ENCODE measurements at regions not wholly inside any gene's neighbourhood (a gene's known extent, or its start where the extent isn't known, plus 50 kb on each side); places are given as distances from the start of the nearest gene placed in this dataset.

- DNase-seq, result no peak
Observed at GRCh38 chr15:47950447-47950846, 170.3 kb upstream of the SLC24A5 start.

DNA sequence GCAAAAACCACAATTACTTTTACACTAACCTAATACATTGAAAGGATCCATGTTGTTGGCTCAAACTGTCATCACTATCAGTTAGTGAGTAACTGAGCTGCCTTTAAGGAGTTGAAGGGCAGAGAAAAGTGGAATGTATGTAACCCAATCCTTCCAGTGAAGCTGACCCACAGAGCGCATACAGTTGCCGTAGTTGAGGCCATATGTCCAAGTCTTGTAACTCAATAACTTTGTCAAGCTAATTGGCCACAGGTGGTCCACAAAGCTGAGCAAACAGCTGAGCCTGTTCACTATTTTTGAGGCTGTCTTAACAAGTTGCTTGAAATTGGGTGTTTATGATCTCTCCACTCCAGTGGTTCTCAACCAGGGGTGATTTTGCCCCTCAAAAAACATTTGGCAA lies 169.0 kb upstream of the SLC24A5 start:
- no peak for DNase-seq

- DNase-seq, result no peak
Observed at GRCh38 chr15:47954196-47954595, 166.6 kb upstream of the SLC24A5 start.

DNA sequence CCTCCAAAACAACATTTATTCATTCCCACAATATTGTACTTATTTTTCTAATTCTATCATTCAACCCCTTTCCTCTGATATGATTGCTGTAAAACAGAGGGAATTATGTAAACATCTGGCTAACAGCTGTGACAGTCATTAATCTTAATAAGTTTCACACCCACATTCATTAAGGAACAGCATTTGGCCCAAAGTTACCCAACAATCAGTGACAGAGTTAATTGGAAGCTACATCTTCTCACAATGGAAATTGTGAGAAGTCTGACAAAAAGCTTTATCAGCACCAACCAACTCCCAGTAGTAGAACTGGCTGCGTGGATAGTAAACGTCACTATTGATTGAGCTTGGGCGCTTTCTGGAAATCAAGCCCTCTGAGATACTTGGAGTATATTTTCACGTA lies 165.8 kb upstream of the SLC24A5 start:
- no peak for DNase-seq

- no peak for DNase-seq
Observed at GRCh38 chr15:47959617-47960413, 161.0 kb upstream of the SLC24A5 start.

DNA sequence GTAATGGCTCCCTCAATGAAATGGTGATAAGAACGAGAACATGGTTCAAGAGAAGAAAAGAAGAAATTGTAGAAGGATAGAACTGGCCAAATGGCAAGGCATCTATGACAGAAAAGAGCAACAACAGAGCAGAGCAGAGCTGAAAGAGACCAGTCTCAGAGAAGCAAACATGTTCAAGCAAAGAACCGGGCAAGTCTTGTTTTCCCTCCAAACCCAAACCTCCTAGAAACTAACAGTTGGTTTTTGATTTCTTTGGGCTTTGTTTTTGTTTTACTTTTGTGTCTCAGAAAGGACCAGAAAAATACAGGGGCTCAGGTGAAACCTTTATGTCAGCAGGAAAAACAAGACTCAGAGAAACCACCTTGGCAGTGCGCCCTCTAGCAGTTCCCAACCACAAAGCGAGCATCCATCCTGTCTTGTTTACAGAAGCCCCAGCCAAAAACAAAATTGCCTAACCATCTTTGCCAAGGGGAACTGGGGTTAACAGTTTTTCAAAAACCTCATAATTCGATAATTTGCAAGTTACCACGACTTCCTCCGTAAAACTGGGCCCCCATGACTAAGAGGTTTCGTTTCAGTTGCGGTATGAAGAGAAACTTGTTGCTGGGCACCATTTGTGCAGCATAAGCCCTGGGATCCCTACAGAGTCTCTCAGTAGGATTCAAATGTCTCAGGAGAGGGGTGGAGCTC lies 159.2 kb upstream of the SLC24A5 start:
- DNase-seq, result no peak

DNA sequence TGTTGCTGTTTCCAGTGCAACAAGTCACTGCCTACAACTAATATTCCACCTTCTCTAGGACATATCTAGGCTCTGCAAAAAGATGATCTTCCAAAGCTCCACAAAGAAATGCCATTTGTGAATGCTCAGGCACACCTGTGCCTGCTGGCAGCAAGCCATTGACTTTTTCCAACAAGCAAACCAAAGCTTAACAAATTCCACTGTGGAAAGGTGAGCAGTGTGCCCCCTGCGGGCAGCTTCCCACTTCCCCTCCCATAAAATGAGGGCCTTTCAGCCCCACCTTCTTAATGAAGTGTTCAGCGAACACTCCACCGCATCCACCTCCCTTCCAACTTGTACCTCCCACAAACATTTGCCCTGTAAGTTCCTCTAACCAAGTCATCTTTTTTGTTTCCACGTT lies 157.5 kb upstream of the SLC24A5 start:
- no peak for DNase-seq

DNA sequence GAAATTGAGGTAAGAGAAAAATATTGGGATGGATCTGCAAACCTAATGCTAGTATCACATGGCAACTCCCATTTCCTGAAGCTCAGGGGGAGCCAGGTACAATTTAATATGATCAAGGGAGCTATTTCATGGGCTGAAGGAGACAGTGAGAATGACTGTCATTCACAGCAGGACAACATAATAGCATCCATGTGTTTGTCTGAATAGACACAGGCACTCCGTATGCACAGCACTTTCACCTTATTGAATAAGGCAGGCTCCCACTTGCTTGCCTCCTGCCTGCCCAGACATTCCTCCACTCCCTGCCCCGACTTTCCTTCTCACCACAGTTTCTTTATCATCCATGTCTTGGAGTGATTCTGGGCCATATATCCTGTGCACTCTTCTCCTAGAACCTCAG lies 156.6 kb upstream of the SLC24A5 start:
- DNase-seq, result no peak

DNA sequence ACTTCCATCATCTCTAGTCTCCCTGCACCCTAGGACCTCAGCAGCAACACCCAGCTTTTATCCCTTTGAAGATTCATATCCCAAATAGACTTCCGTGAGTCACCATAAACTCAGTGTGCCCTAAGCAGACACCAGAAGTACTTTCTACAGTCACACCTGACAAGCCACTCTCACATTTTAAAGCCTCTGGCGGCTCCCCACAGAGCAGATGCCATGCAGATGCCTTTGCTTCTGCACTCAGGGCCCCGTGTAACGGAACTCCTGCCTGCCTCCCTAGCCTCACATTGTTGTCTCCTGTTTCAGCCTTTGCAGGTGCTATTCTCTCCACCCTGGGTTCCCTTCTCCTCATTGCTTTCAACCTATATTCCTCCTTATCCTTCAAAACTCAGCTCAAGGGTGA lies 155.5 kb upstream of the SLC24A5 start:
- DNase-seq, result no peak

- DNase-seq, result no peak
Observed at GRCh38 chr15:47968593-47968992, 152.2 kb upstream of the SLC24A5 start.

GRCh38 chr15:47971637-47972036 lies 149.2 kb upstream of the SLC24A5 start:
- no peak for DNase-seq

GRCh38 chr15:47972738-47973137 lies 148.1 kb upstream of the SLC24A5 start:
- DNase-seq, result no peak

DNA sequence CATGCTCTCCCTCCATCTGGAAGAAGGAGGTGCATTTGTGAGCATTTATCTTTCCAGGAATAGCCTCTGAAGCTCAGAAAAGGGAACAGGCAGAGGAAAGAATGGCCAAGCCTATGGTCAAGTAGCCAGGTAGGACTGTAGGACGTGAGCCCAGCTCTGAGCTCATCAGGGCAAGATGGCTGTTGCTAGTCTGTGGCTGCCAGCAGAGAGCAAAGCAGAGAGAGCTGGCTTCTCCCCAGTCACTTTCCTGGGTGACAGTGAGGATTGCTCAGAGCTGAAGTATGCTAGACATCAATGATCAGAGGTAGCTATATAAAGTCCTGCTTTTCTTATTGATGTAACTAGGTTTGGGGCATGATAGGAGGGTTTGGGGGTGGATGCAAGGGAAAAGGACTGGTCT lies 146.1 kb upstream of the SLC24A5 start:
- no peak for DNase-seq

DNA sequence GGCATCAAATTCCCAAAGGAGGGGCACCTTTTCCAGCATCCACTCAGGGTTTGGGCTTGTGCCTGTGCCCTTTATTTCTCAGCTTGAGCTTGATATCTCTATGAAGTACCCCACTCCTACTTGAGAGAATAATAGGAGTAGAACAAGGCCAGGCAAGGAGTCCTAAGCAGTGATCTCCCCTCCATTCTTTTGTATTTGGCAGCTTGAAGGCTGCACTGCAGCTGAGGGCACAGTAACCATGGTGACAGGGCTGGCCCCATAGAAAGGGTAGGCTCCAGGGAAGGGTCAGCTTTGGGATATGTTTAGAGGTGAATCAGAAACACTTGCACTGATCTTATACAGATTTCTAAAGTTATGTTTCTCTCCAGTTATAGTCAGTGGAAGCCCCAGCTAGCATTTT lies 145.4 kb upstream of the SLC24A5 start:
- no peak for DNase-seq

DNA sequence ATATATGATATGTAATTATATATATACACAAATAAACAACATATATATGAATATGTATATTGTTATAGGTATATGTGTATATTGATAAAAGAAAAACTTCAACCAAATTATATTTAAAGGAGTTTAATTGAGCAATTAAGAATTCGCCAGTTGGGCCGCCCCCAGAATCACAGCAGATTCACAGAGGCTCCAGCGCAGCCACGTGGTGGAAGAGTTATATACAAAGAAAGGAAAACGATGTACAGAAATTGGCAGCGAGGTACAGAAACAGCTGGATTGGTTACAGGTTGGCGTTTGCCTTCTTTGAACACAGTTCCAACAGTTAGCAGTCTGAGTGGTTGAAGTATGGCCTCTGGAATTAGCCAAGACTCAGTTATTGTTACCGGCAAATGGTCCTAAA lies 137.3 kb upstream of the SLC24A5 start:
- DNase-seq, result no peak

GRCh38 chr15:47985568-47985967 lies 135.2 kb upstream of the SLC24A5 start:
- no peak for DNase-seq

GRCh38 chr15:47987461-47987860 lies 133.3 kb upstream of the SLC24A5 start:
- DNase-seq, result no peak

DNA sequence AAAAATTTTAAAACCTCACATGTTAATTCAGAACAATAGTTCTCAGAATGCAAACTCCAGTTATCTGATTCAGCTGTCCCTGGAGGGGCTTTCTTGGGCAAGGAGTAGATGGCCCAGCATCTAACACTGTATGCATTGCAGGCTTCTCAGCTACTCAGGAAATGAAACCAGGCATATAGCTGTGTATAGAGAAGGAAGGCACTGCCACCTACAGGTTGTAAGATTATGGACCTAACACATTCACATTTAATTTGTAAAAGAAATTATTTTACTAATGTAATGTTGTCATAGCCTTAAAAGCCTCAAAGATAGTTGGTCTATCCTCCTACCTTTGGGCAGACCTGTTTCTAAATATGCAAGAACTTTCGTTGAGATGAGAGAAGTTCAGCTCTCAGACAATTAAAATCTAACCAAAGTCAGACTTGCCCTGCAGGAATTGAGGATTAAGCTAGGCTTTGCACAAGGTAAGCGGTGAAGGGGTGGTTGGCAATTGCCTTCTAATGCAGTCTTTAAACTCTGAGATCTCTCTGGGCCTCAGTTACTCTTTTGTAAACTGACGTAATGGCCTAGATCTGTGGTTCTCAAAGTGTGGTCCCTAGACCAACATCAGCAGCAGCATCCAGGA lies 132.8 kb upstream of the SLC24A5 start:
- peak; percentile 26 for DNase-seq

DNA sequence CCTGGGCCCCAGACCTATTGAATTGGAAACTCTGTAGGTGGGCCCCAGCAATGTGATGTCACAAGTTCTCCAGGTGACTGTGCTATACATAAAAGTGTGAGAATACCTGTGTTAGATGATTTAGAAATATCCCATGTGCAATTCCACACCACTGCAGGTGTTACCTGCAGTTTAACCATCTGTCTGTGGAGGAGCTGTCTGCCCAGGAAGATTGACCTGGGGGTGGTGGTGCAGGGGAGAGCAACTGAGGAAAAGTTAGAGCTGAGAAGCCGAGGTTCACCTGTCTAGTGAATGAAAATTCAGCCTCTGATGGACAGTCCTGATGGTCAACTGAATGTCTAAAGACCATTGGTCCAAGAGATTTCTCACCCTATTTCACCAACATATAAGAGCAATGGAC lies 132.2 kb upstream of the SLC24A5 start:
- DNase-seq, result no peak

- no peak for DNase-seq
Observed at GRCh38 chr15:47990821-47991220, 130.0 kb upstream of the SLC24A5 start.

- no peak for DNase-seq
Observed at GRCh38 chr15:47991357-47991756, 129.4 kb upstream of the SLC24A5 start.

- no peak for DNase-seq
Observed at GRCh38 chr15:47993051-47993450, 127.7 kb upstream of the SLC24A5 start.

DNA sequence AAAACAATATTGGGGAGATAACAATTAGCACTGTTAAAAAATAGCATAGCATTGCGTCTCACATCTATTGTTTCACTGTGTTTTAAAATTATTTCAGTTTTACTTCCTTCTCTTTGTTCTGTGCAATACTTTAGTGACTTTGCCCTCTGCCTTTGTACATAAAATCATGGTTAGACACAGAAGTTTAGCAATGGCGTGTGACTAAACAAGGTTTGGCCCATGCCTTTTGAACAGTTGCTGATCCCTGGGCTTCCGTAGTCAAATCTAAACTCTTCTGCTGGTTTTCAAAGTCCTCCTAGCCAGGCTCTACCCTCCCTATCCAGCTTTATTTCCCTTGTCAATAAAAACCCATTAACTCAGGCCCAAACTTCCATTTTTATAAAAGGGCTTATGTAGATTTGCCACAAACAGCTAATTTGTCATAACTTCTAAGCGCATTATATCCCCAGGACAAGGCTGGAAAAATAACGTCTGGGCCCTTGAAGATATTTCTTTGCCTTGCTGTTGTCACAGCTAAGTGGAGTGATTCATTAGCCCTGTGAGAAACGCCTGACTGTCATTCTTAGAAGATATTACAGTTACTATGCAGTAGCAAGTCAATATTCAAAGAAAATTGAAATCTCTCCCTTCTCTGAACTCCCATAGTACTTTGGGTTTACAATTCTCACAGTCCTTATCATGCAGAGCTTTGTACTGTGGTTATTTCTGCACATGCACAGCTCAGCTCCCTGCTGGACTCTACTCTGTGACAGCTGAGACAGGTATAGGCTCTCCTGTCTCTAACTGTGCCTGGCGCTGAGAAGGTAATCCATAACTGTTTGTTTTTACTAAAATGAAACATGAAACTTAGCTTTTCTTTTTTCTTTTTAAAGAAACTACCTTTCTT lies 123.4 kb upstream of the SLC24A5 start:
- DNase-seq, result no peak

Measured in CD4-positive, alpha-beta T cell treated with Interleukin-10 for 1 hour (primary cell).